ENCODE measurements at regions not wholly inside any gene's neighbourhood (a gene's known extent, or its start where the extent isn't known, plus 50 kb on each side); places are given as distances from the start of the nearest gene placed in this dataset.

- Histone ChIP-seq H3K9ac (no peak overlapping the region), H3K27ac (ENCODE audit: low read depth in 2 of 2, low read length in 1 of 2) (no peak overlapping the region), H3K4me1 (ENCODE audit: control insufficient read depth in 1 of 2, insufficient read depth in 2 of 2, low read depth in 1 of 2, low read length in 1 of 2) (no peaks in the 10 kb centered on the region), H3F3A (replicated peaks; ENCODE audit: insufficient read depth) (no peaks in the 10 kb centered on the region), H3K36me3 (replicated peaks in 1 of 2; ENCODE audit: control insufficient read depth in 1 of 2, insufficient read depth in 2 of 2, low read length in 1 of 2) (no peaks in the 10 kb centered on the region), H3K4me3 (ENCODE audit: low read depth in 2 of 2, low read length in 1 of 2) (no peak overlapping the region), H3K9me3 (no peaks in the 10 kb centered on the region), H2AFZ (ENCODE audit: low read depth) (no peak overlapping the region), H4K20me1 (ENCODE audit: insufficient read depth) (no peaks in the 10 kb centered on the region), H3K79me2 (ENCODE audit: insufficient read depth) (no peaks in the 10 kb centered on the region), H3K4me2 (no peak overlapping the region), H3K27me3 (ENCODE audit: insufficient read depth) (peaks cover 9% of the 10 kb centered on the region; the same call in 1 of the 2 replicates), H3K9me2 (no peaks in the 10 kb centered on the region)
- POLR2A ChIA-PET = no interaction called here
- WGBS (ENCODE audit: low lambda C conversion rate) = 58% methylated on average over 19 of the region's 20 CpGs
- DNase-seq = no peak
- TF ChIP-seq CHD2 (IDR thresholded peaks at IDR 0.05; ENCODE audit: low read length, partially characterized antibody) (no peak), RXRA (IDR thresholded peaks at IDR 0.05; ENCODE audit: borderline replicate concordance, low read depth) (no peak), RAD21 (IDR thresholded peaks at IDR 0.05; ENCODE audit: low read length) (no peak), POLR2AphosphoS5 (IDR thresholded peaks at IDR 0.05; ENCODE audit: low read depth, low read length) (no peak), JUND (IDR thresholded peaks at IDR 0.05) (no peak), MAX (IDR thresholded peaks at IDR 0.05; ENCODE audit: low read depth) (no peak), USF2 (IDR thresholded peaks at IDR 0.05; ENCODE audit: borderline replicate concordance, low read depth, low read length) (no peak), NFIC (IDR thresholded peaks at IDR 0.05; ENCODE audit: borderline replicate concordance) (no peak), EP300 (IDR thresholded peaks at IDR 0.05; ENCODE audit: borderline replicate concordance in 1 of 2, low read depth in 1 of 2, low read length in 1 of 2) (no peak), GATA2 (CRISPR knock-in tag; IDR thresholded peaks at IDR 0.05) (no peak), TCF12 (IDR thresholded peaks at IDR 0.05) (no peak), MXI1 (IDR thresholded peaks at IDR 0.05; ENCODE audit: low read depth, low read length) (no peak), REST (IDR thresholded peaks at IDR 0.05; ENCODE audit: low read depth, low read length) (no peak), IRF3 (IDR thresholded peaks at IDR 0.05; ENCODE audit: low read depth, low read length) (no peak), RFX5 (IDR thresholded peaks at IDR 0.05; ENCODE audit: low read length) (no peak), ZBTB33 (IDR thresholded peaks at IDR 0.05; ENCODE audit: borderline replicate concordance, low read depth) (no peak), EZH2phosphoT487 (IDR thresholded peaks at IDR 0.05; ENCODE audit: borderline replicate concordance, low read depth) (no peak), FOXJ3 (CRISPR knock-in tag; IDR thresholded peaks at IDR 0.05) (no peak)
- CTCF ChIA-PET = interaction anchor here (1.1 to 1.7 kb wide), 2 partner anchors 28 to 62 kb away, joined by 3 to 5 read pairs; no protein-coding TSS in a partner anchor
These were observed 57.9 kb upstream of the PCDH8 start for GRCh38 chr13:52906122-52906903.
